NCI-H526 treated with DMSO at 0.1 percent for 48 hours (cell line): ENCODE measurements at regions not wholly inside any gene's neighbourhood (a gene's known extent, or its start where the extent isn't known, plus 50 kb on each side); places are given as distances from the start of the nearest gene placed in this dataset.

Experiments
- DNase-seq: peaks from one replicate; lab custom pipeline; 2025; lab: John Stamatoyannopoulos, UW

GRCh38 chr11:109750964-109751363, 329.0 kb downstream of the C11orf87 start:
- no peak for DNase-seq

GRCh38 chr11:109752212-109752825, 330.3 kb downstream of the C11orf87 start:
- DNase-seq, result no peak

GRCh38 chr11:109756521-109756920, 334.5 kb downstream of the C11orf87 start:
- DNase-seq, result no peak

- no peak for DNase-seq
These were observed 335.0 kb downstream of the C11orf87 start for GRCh38 chr11:109756951-109757350.

GRCh38 chr11:109762546-109762945, 330.6 kb upstream of the ZC3H12C start:
- DNase-seq, result no peak

- no peak for DNase-seq
These were observed 327.4 kb upstream of the ZC3H12C start for GRCh38 chr11:109765709-109766311.

- no peak for DNase-seq
These were observed 323.3 kb upstream of the ZC3H12C start for GRCh38 chr11:109769858-109770257.

GRCh38 chr11:109770323-109770722, 322.9 kb upstream of the ZC3H12C start:
- DNase-seq, result no peak

GRCh38 chr11:109772892-109773291, 320.3 kb upstream of the ZC3H12C start:
- DNase-seq, result peak; percentile 43

GRCh38 chr11:109775686-109776085, 317.5 kb upstream of the ZC3H12C start:
- no peak for DNase-seq

GRCh38 chr11:109783014-109783413, 310.2 kb upstream of the ZC3H12C start:
- no peak for DNase-seq

- no peak for DNase-seq
These were observed 309.4 kb upstream of the ZC3H12C start for GRCh38 chr11:109783840-109784239.

- no peak for DNase-seq
These were observed 308.7 kb upstream of the ZC3H12C start for GRCh38 chr11:109784536-109784935.

GRCh38 chr11:109785198-109785597, 308.0 kb upstream of the ZC3H12C start:
- no peak for DNase-seq

GRCh38 chr11:109785714-109786113, 307.5 kb upstream of the ZC3H12C start:
- no peak for DNase-seq

- no peak for DNase-seq
These were observed 304.2 kb upstream of the ZC3H12C start for GRCh38 chr11:109788948-109789490.

- no peak for DNase-seq
These were observed 303.3 kb upstream of the ZC3H12C start for GRCh38 chr11:109789901-109790300.

GRCh38 chr11:109791337-109791736, 301.9 kb upstream of the ZC3H12C start:
- no peak for DNase-seq

- no peak for DNase-seq
These were observed 298.7 kb upstream of the ZC3H12C start for GRCh38 chr11:109794501-109794900.

GRCh38 chr11:109795234-109795633, 298.0 kb upstream of the ZC3H12C start:
- no peak for DNase-seq

- no peak for DNase-seq
These were observed 296.9 kb upstream of the ZC3H12C start for GRCh38 chr11:109796253-109796652.

- DNase-seq, result no peak
These were observed 294.7 kb upstream of the ZC3H12C start for GRCh38 chr11:109798521-109798920.

- no peak for DNase-seq
These were observed 293.6 kb upstream of the ZC3H12C start for GRCh38 chr11:109799604-109800003.

- no peak for DNase-seq
These were observed 288.3 kb upstream of the ZC3H12C start for GRCh38 chr11:109804911-109805310.
